ENCODE measurements at regions not wholly inside any gene's neighbourhood (a gene's known extent, or its start where the extent isn't known, plus 50 kb on each side); places are given as distances from the start of the nearest gene placed in this dataset.

DNA sequence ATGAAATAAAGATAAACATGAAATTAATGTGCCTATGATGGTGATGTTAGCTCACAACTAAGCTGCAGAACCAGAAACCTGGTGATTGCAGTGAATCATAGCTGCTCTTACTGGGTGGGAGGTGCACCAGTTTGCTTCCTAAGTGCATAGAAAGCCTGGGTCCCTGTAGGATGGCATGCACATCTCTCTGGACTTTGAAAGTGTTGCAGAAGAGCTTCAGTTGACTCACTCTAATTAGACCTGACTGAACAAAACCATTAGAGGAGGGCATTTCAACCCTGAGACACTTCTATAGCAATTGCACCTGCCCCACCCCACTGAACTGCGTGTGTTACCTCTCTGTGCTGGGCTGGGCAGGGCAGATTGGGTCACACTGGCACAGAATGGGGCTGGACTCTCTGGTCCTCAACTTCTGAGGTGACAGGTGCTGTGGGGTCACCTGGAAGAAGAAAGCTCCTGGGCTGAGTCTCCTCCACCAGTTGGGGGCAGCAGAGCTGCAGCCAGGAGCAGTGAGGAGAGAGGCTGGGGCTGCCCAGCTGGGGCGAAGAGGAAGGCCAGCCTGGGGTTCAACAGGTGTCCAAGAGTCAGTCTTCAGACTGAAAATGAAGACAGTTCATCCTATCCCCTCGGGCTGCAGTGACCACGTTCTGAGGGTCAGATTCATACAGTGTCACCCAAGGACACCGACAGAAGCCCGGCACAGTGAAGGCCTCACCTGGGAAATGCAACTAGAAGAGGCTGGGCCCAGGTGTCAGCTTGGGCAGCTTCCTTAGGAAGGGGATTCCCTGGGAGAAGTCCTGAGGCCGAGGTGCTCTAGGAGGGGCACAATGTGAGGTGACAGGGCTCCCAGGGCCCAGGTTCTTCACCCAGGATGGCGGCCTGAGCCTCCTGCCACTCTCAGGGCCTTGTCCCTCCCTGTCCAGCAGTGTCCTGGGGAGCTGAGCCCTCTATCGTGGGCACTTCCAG is 58.1 kb downstream of the GGTLC2 start:
- Histone ChIP-seq H3K9me3 (replicated peaks in 1 of 3) (no peaks in the 10 kb centered on the region), H3K4me1 (replicated peaks in 1 of 2) (no peaks in the 10 kb centered on the region), H3K4me3 (no peak overlapping the region), H3K27me3 (no peaks in the 10 kb centered on the region), H3K36me3 (replicated peaks in 1 of 2) (no peaks in the 10 kb centered on the region), H3K27ac (no peak overlapping the region)
- TF ChIP-seq POLR2A (IDR thresholded peaks at IDR 0.05) (no peak), CTCF (IDR thresholded peaks at IDR 0.05) (peak in 1 of 6 experiments; percentile 4)
- intact Hi-C loops (cut with DNase I), result no loop called here
- DNase-seq, result peak in 2 of 7 donors; percentile 16 to 29
- WGBS, 4 donors, result 75 to 82% (median 78%) methylated on average over 4 to 9 of the region's 9 CpGs

DNA sequence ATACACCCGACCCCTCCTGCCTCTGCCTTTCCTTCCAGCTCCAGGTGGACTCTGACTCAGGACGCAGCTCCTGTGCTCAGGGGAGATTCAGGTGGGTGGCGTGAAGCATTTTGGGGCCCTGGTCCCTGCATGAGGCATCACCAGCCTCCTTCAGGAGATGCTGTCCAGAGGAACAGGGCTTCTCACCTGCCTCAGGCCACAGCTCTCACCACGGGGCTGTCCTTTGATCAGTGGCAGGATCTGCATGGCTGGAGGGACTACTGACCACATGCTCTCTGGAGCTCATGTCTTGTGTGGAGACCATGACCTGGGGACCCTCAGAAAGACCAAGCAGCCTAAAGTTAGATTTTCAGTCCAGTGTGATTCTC is 58.8 kb downstream of the GGTLC2 start:
- TF ChIP-seq POLR2A (IDR thresholded peaks at IDR 0.05), result no peak
- no peak for TF ChIP-seq CTCF (IDR thresholded peaks at IDR 0.05)
- Histone ChIP-seq H3K9me3 (replicated peaks in 1 of 3) (no peaks in the 10 kb centered on the region), H3K36me3 (replicated peaks in 1 of 2) (no peaks in the 10 kb centered on the region), H3K27me3 (no peaks in the 10 kb centered on the region), H3K4me3 (no peak overlapping the region), H3K4me1 (replicated peaks in 1 of 2) (no peaks in the 10 kb centered on the region), H3K27ac (no peak overlapping the region)
- DNase-seq, result peak in 2 of 7 donors; percentile 9 to 24
- intact Hi-C loops (cut with DNase I), result no loop called here
- 83 to 98% (median 91%) methylated on average over 2 to 4 of the region's 4 CpGs for WGBS, 4 donors

DNA sequence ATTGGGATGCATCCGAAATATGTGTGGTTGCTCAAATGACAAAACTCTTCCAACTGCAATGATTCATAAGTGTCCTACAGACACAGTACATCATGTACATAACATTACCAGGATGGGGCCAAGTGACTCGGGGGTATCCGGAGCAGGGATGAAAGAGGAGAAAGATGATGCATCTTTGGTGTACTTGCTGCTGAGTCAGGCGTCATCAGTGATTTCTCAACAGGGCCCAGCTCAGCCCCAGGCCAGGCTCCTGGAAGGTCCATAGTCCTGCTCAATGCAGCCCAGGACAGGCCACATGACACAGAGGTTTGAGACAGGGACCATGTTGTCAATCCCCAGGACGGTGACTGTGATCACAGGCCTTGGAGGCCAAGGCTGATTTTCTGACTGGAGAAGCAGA is 59.3 kb downstream of the GGTLC2 start:
- Histone ChIP-seq H3K27me3 (no peaks in the 10 kb centered on the region), H3K27ac (no peak overlapping the region), H3K36me3 (replicated peaks in 1 of 2) (no peaks in the 10 kb centered on the region), H3K9me3 (replicated peaks in 1 of 3) (no peaks in the 10 kb centered on the region), H3K4me3 (no peak overlapping the region), H3K4me1 (replicated peaks in 1 of 2) (no peaks in the 10 kb centered on the region)
- intact Hi-C loops (cut with DNase I), result no loop called here
- DNase-seq, result peak in 2 of 7 donors; percentile 8 to 11
- TF ChIP-seq POLR2A (IDR thresholded peaks at IDR 0.05), result no peak
- no peak for TF ChIP-seq CTCF (IDR thresholded peaks at IDR 0.05)
- WGBS, 4 donors, result 67 to 85% (median 79%) methylated on average over 5 of the region's 5 CpGs

DNA sequence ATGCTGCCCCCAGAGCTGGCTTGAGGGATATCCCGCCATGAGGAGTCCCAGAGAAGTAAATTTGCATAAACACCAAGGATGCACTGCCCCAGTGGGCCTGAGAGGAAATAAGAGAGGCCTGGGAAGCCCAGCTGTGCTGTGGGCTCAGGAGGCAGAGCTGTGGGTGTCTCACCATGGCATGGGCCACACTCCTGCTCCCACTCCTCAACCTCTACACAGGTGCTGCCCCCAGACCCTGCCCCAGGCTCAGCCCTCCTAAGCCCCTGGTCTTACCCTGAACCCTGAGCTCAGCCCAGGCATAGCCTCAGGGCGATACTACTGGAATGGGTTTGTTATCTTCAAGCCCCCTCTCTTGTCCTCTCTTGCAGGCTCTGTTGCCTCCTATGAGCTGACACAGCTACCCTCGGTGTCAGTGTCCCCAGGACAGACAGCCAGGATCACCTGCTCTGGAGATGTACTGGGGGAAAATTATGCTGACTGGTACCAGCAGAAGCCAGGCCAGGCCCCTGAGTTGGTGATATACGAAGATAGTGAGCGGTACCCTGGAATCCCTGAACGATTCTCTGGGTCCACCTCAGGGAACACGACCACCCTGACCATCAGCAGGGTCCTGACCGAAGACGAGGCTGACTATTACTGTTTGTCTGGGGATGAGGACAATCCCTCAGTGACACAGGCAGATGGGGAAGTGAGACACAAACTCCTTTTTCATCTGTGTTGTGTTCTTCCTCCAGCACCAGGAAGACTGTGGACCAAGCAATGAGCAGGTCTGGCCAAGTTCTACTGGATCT is 59.9 kb downstream of the GGTLC2 start:
- intact Hi-C loops (cut with DNase I), result no loop called here
- no peaks in the 10 kb centered on the region for H3K4me1 ChIP-seq (replicated peaks in 1 of 2)
- peak in 2 of 7 donors; percentile 0 to 18 for DNase-seq
- H3K27ac ChIP-seq, result no peak overlapping the region
- no peaks in the 10 kb centered on the region for H3K36me3 ChIP-seq (replicated peaks in 1 of 2)
- H3K9me3 ChIP-seq (replicated peaks in 1 of 3), result no peaks in the 10 kb centered on the region
- no peaks in the 10 kb centered on the region for H3K27me3 ChIP-seq
- TF ChIP-seq POLR2A (IDR thresholded peaks at IDR 0.05) (no peak), CTCF (IDR thresholded peaks at IDR 0.05) (no peak)
- no peak overlapping the region for H3K4me3 ChIP-seq
- 75 to 92% (median 87%) methylated on average over 8 to 9 of the region's 9 CpGs for WGBS, 4 donors

Data from adrenal gland (tissue), 9 donors.